HCT116 (cell line): ENCODE measurements at regions not wholly inside any gene's neighbourhood (a gene's known extent, or its start where the extent isn't known, plus 50 kb on each side); places are given as distances from the start of the nearest gene placed in this dataset.

ENCODE experiments used
- ATAC-seq: fragments of 200-7000 bp; cut with Tn5 transposase; 2 replicates; pipeline ENCODE4 v1.9.1; 2020; ENCODE audit warnings: mild to moderate bottlenecking, moderate library complexity
- BruUV-seq: library from RNA; stranded (reverse); fragments of 400-500 nt; replicated peaks from 2 replicates; lab custom pipeline; 2021; lab: Mats Ljungman, UMichigan
- CTCF ChIA-PET: fragments of 300-600 bp; sonication (Branson Sonifier 250); formaldehyde crosslinking; loops from one replicate; lab custom pipeline; 2021; ENCODE audit warnings: antibody characterized with exemption; lab: Charles Lee
- POLR2A ChIA-PET: fragments of 300-600, 350-600 bp; sonication (Branson Sonifier 250); formaldehyde crosslinking; loops from one replicate; lab custom pipeline; 2021; ENCODE audit warnings: antibody characterized with exemption; lab: Charles Lee
- RAD21 ChIA-PET, 2 experiments: fragments of 300-600 bp; sonication (Branson Sonifier 250); formaldehyde crosslinking; loops; one replicate each; lab custom pipeline; 2023; ENCODE audit warnings: low total read pairs in 2 of 2; ENCODE audit not compliant: uncharacterized antibody in 2 of 2, unreplicated experiment in 2 of 2, low non-redundant PET in 1 of 2; lab: Charles Lee
- DNase-seq: peaks from one replicate; pipeline ENCODE4 v3.0.0-alpha.2; 2010; ENCODE audit warnings: low read depth, low spot score
- H2AFZ ChIP-seq: fragments of 200-600 bp; shearing (Covaris generic), sonication (generic); 2 replicates; pipeline ENCODE4 v1.6.1; 2017; ENCODE audit warnings: low read depth, mixed run types, mixed read lengths, antibody characterized with exemption, low read length; ENCODE audit not compliant: poor library complexity, severe bottlenecking
- H3K27ac ChIP-seq: 2 replicates; pipeline ENCODE4 v1.5.1; 2012; ENCODE audit warnings: low read depth, low read length
- H3K27me3 ChIP-seq: fragments of 200-600 bp; sonication (generic); 2 replicates; pipeline ENCODE4 v1.6.1; 2016; ENCODE audit warnings: mixed run types, low read length, mixed read lengths; ENCODE audit not compliant: insufficient read depth
- H3K36me3 ChIP-seq, 2 experiments: fragments of 200-500 bp in 1 of 2; fragments of 200-600 bp in 1 of 2; sonication (Bioruptor generic) in 1 of 2; sonication (generic) in 1 of 2; 2 replicates each; pipeline versions ENCODE4 v1.5.1 to v1.6.1; 2014 to 2016; ENCODE audit warnings: low read length in 2 of 2, inconsistent platforms in 1 of 2, mixed read lengths in 1 of 2, mixed run types in 1 of 2; ENCODE audit not compliant: insufficient read depth in 2 of 2, control insufficient read depth in 1 of 2
- H3K4me1 ChIP-seq, 2 experiments: fragments of 200-600 bp in 1 of 2; sonication (generic) in 1 of 2; 2 replicates each; pipeline versions ENCODE4 v1.5.1 to v1.6.1; 2012 to 2017; ENCODE audit warnings: low read length in 2 of 2, inconsistent platforms in 1 of 2, mild to moderate bottlenecking in 1 of 2, mixed read lengths in 1 of 2, mixed run types in 1 of 2, moderate library complexity in 1 of 2; ENCODE audit not compliant: insufficient read depth in 2 of 2, control insufficient read depth in 1 of 2
- H3K4me2 ChIP-seq: fragments of 200-600 bp; sonication (generic); 2 replicates; pipeline ENCODE4 v1.6.1; 2017; ENCODE audit warnings: mixed run types, low read length, mixed read lengths
- H3K4me3 ChIP-seq, 2 experiments: fragments of 200-600 bp in 1 of 2; sonication (generic) in 1 of 2; replicated peaks in 1 of 2; 2 replicates each; pipeline ENCODE4 v1.5.1; 2011 to 2016; ENCODE audit warnings: low read length in 2 of 2, control low read depth in 1 of 2, low read depth in 1 of 2, mild to moderate bottlenecking in 1 of 2, mixed read lengths in 1 of 2, mixed run types in 1 of 2
- H3K79me2 ChIP-seq: fragments of 200-600 bp; sonication (generic); 2 replicates; pipeline ENCODE4 v1.6.1; 2017; ENCODE audit warnings: mild to moderate bottlenecking, mixed run types, low read length, moderate library complexity, mixed read lengths; ENCODE audit not compliant: insufficient read depth
- H3K9ac ChIP-seq: fragments of 200-600 bp; sonication (generic); 2 replicates; pipeline ENCODE4 v1.6.1; 2016; ENCODE audit warnings: low read length, mixed read lengths
- H3K9me2 ChIP-seq: fragments of 200-600 bp; sonication (generic), shearing (Covaris generic); 2 replicates; pipeline ENCODE4 v1.6.1; 2017; ENCODE audit warnings: mixed run types, mild to moderate bottlenecking, moderate library complexity; ENCODE audit not compliant: insufficient read depth
- H3K9me3 ChIP-seq, 2 experiments: fragments of 200-500 bp in 1 of 2; fragments of 200-600 bp in 1 of 2; sonication (Bioruptor generic) in 1 of 2; sonication (generic) in 1 of 2; 2 replicates each; pipeline ENCODE4 v1.6.1; 2014 to 2017; ENCODE audit warnings: low read length in 2 of 2, mixed read lengths in 2 of 2, inconsistent platforms in 1 of 2, low read depth in 1 of 2, mild to moderate bottlenecking in 1 of 2, mixed run types in 1 of 2, moderate library complexity in 1 of 2; ENCODE audit not compliant: control insufficient read depth in 1 of 2, insufficient read depth in 1 of 2
- H4K20me1 ChIP-seq: fragments of 200-600 bp; sonication (generic), shearing (Covaris generic); 2 replicates; pipeline ENCODE4 v1.6.1; 2017; ENCODE audit warnings: mixed run types, mild to moderate bottlenecking, moderate library complexity; ENCODE audit not compliant: insufficient read depth
- ATF3 ChIP-seq: IDR thresholded peaks from 2 replicates; pipeline ENCODE4 v1.6.1; 2012
- CBX3 ChIP-seq: IDR thresholded peaks from 2 replicates; pipeline ENCODE4 v1.6.1; 2012; ENCODE audit warnings: low read depth
- CEBPB ChIP-seq: IDR thresholded peaks from 2 replicates; pipeline ENCODE4 v1.6.1; 2012; ENCODE audit warnings: low read depth
- CTCF ChIP-seq, 3 experiments: fragments of 200-600 bp in 1 of 3; sonication (generic) in 1 of 3; IDR thresholded peaks in 2 of 3; conservative IDR thresholded peaks in 1 of 3; 2 replicates each; pipeline ENCODE4 v1.5.1; 2012 to 2017; ENCODE audit warnings: low read depth in 2 of 3, low read length in 2 of 3, antibody characterized with exemption in 1 of 3, borderline replicate concordance in 1 of 3, control low read depth in 1 of 3, mild to moderate bottlenecking in 1 of 3, mixed read lengths in 1 of 3, mixed run types in 1 of 3, moderate library complexity in 1 of 3; ENCODE audit not compliant: insufficient read depth in 1 of 3
- EGR1 ChIP-seq: IDR thresholded peaks from 2 replicates; pipeline ENCODE4 v1.6.1; 2012; ENCODE audit warnings: low read depth
- FOSL1 ChIP-seq: IDR thresholded peaks from 2 replicates; pipeline ENCODE4 v1.6.1; 2012; ENCODE audit warnings: low read depth
- JUND ChIP-seq: IDR thresholded peaks from 2 replicates; pipeline ENCODE4 v1.6.1; 2012
- MAX ChIP-seq: IDR thresholded peaks from 2 replicates; pipeline ENCODE4 v1.6.1; 2012
- POLR2AphosphoS5 ChIP-seq: IDR thresholded peaks from 2 replicates; pipeline ENCODE4 v1.6.1; 2011; ENCODE audit warnings: mild to moderate bottlenecking, low read depth, low read length, moderate library complexity
- TCF7L2 ChIP-seq: IDR thresholded peaks from 2 replicates; pipeline ENCODE4 v1.7.0; 2011; ENCODE audit warnings: borderline replicate concordance, inconsistent platforms; ENCODE audit not compliant: insufficient read depth, insufficient read length; ENCODE audit errors: extremely low read depth
- ZFX ChIP-seq: fragments of 450-650 bp; IDR thresholded peaks from 2 replicates; pipeline ENCODE4 v1.6.1; 2017
- ZNF274 ChIP-seq: fragments of 200-500 bp; sonication (Bioruptor generic); IDR thresholded peaks from 2 replicates; pipeline ENCODE4 v1.6.1; 2014; ENCODE audit warnings: mild to moderate bottlenecking, low read depth, low read length, inconsistent platforms
- intact Hi-C: fragments of 100-400 bp; cut with micrococcal nuclease; formaldehyde crosslinking; loops from 2 replicates; pipeline ENCODE4 v1.10.0; 2022

GRCh38 chr4:110852793-110853192 is 229.9 kb upstream of the PITX2 start:
- H3K27me3 ChIP-seq: no peaks in the 10 kb centered on the region
- ATAC-seq: no peak
- TF ChIP-seq ATF3 (no peak), ZNF274 (no peak), TCF7L2 (no peak), EGR1 (no peak), CTCF (IDR thresholded peaks at IDR 0.05 in 2 of 3, conservative IDR thresholded peaks at IDR 0.05 in 1 of 3; ENCODE audit: borderline replicate concordance in 1 of 3, insufficient read depth in 1 of 3, low read depth in 2 of 3, low read length in 2 of 3) (no peak), FOSL1 (no peak), MAX (no peak), CBX3 (no peak), JUND (no peak), CEBPB (no peak), POLR2AphosphoS5 (no peak), ZFX (no peak)
- H3K4me3 ChIP-seq: no peak overlapping the region
- RAD21 ChIA-PET: no interaction called here
- H3K9me2 ChIP-seq: 0 out of 2 replicates have a peak, but pooled peaks cover 4% of the 10 kb centered on the region
- no peak overlapping the region for H2AFZ ChIP-seq
- H3K27ac ChIP-seq: no peak overlapping the region
- H3K4me1 ChIP-seq: peaks cover 0 to 4% of the 10 kb centered on the region in 2 experiments; a peak in 1 of 4 replicates
- intact Hi-C loops: no loop called here
- no peaks in the 10 kb centered on the region for H3K36me3 ChIP-seq
- DNase-seq: no peak
- no peaks in the 10 kb centered on the region for H3K9me3 ChIP-seq
- POLR2A ChIA-PET: no interaction called here
- CTCF ChIA-PET: no interaction called here
- BruUV-seq: no TSS peak
- no peaks in the 10 kb centered on the region for H4K20me1 ChIP-seq
- H3K79me2 ChIP-seq: no peaks in the 10 kb centered on the region
- H3K4me2 ChIP-seq: no peak overlapping the region
- H3K9ac ChIP-seq: no peak overlapping the region
